ENCODE measurements at regions not wholly inside any gene's neighbourhood (a gene's known extent, or its start where the extent isn't known, plus 50 kb on each side); places are given as distances from the start of the nearest gene placed in this dataset.
"Not testable (repeated sequence)": the region's sequence is repeated elsewhere in the genome, so short reads cannot be mapped to it uniquely, and the experiment has no call there.

DNA sequence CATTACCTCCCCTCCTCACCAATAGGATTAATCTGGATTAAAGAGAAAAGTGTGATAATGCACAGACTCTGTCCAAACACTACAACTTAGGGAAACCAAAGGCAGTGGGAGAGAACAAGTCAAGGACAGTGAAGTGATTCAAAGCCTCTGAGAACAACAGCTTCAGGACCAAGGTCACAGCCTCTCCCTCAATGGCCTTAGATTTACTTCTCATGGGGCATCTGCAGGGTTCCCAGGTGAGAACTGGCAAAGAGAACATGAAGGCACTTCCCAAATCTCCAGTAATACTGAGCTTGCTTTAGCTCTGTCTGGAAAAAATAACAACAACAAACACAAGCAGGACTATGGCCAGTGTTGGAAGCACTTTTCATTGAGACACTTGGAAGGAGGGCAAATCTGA is 99.8 kb upstream of the GOLGA6L22 start:
- not testable (repeated sequence) for H3K9me3 Mint-ChIP-seq; DNase-seq (ENCODE audit: low spot score in 2 of 2); H3K36me3 Mint-ChIP-seq; H3K27ac Mint-ChIP-seq; ATAC-seq; H3K4me3 Mint-ChIP-seq; H3K4me1 Mint-ChIP-seq

DNA sequence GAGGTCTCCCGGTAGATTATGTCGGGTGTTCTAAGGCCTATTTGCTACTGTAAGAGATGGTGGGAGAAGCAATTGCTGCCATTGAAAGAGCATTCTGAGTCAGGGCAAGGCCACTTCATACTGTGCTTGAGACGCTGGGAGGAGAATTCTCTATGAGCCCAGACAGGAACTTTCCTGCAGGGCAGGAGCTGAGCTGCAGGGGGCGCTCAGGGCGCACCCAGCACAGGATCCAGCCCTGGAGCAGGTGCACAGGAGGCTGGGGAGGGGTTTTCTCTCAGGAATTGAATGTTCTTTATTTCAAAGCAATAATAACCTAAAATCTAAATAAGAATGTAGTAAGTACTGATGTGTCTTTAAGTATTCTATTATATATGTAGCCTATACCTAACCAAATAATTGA is 99.1 kb upstream of the GOLGA6L22 start:
- H3K36me3 Mint-ChIP-seq; H3K4me3 Mint-ChIP-seq; DNase-seq (ENCODE audit: low spot score in 2 of 2); H3K4me1 Mint-ChIP-seq; H3K27ac Mint-ChIP-seq; H3K9me3 Mint-ChIP-seq: not testable (repeated sequence)
- ATAC-seq, result peak; percentile 91

DNA sequence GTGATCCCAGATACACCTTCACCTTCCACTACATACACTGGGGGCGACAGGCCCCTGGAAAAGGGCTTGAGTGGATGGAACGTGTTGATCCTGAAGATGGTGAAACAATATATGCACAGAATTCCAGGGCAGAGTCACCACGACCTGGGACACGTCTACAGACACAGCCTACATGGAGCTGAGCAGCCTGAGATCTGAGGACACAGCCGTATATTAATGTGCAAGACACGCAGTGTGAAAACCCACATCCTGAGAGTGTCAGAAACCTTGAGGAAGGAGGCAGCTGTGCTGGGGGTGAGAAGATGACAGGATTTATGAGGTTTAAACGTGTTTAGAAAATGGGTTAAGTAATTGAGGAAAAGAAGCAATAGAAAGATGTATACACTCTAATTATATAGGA is 98.0 kb upstream of the GOLGA6L22 start:
- not testable (repeated sequence) for DNase-seq (ENCODE audit: low spot score in 2 of 2); H3K27ac Mint-ChIP-seq; H3K9me3 Mint-ChIP-seq; H3K4me1 Mint-ChIP-seq; H3K4me3 Mint-ChIP-seq; H3K36me3 Mint-ChIP-seq
- peak; percentile 72 for ATAC-seq

DNA sequence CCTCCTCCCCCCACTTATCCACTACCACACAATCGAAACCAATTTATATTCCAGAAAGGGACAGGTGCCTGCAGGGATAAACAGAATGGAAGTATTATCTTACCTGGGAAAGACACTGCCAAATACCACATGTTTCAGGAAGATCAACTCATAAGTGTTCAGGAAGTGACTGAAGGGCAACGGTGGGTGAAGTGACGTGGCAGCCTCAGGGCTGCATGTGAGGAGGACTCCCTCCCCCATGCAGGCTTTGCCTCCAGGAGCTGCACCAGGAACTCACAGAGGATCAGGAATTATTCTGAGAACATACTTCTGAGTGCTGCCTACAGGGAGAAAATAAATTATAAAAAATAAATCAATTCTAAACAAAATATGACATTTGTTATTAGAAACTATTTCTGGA is 96.2 kb upstream of the GOLGA6L22 start:
- H3K4me1 Mint-ChIP-seq; H3K36me3 Mint-ChIP-seq; H3K4me3 Mint-ChIP-seq; H3K9me3 Mint-ChIP-seq; H3K27ac Mint-ChIP-seq; DNase-seq (ENCODE audit: low spot score in 2 of 2): not testable (repeated sequence)
- peak; percentile 56 for ATAC-seq

DNA sequence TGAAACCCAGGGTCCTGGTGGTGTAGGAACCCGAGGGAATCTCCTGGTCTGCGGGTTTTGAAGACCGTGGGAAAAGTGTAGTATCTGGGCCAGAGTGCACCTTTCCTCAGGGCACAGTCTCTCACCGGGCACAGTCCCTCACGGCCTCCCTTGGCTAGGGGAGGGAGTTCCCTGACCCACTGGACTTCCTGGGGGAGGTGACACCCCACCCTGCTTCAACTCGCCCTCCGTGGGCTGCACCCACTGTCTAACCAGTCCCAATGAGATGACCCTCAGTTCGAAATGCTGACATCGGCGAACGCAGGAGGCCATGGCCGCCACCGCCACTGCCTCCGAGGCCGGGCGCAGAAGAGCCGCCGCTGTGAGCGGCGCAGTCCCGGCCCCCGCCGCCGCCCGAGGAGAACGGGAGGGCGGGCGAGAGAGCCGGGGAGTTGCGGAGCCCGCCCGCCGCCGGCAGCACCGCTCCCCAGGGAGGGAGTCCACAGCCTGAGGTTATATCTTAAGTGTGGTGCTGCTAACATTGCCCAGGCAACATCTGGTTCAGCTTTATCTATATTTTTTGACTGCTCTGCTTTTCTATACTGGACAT is 87.4 kb upstream of the GOLGA6L22 start:
- H3K36me3 Mint-ChIP-seq; H3K4me3 Mint-ChIP-seq; ATAC-seq; H3K9me3 Mint-ChIP-seq; DNase-seq (ENCODE audit: low spot score in 2 of 2); H3K4me1 Mint-ChIP-seq; H3K27ac Mint-ChIP-seq: not testable (repeated sequence)

DNA sequence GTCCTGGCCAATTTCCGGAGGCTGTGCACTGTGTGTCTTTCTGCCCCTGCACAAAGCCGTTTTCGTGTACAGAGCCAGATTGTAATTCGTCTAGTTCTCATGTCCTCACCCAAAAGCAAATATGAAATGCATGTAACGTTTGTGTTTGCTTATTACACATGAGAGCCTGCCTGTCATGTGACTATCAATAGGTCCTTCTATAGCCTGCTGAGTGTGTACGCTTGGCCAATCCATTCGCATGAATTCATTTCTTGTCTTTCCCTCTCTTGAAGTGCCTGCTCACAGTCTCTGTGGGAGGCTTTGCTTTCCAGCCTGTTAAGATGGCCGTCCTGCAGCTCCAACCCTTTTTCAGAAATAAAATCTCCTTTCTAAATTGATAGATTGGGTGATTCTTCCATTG is 84.2 kb upstream of the GOLGA6L22 start:
- H3K9me3 Mint-ChIP-seq; ATAC-seq; H3K27ac Mint-ChIP-seq; DNase-seq (ENCODE audit: low spot score in 2 of 2); H3K4me1 Mint-ChIP-seq; H3K4me3 Mint-ChIP-seq; H3K36me3 Mint-ChIP-seq: not testable (repeated sequence)

DNA sequence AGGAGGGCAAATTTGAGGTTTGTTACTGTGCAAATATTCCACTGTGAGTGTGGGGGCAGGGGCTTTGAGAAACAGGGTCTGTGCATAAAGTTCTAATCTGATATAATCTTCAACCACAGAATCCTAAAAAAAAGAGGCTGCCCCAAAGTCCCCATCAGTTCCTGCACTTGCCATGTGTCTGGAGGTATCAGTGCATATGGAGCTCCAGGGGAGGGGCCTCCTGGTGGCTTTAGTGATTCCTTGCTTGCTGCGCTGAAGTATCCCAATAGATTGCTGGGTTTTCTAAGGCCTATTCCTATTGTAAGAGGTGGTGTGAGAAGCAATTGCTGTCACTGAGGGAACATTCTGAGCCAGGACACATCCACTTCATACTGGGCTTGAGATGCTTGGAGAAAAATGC is 82.9 kb upstream of the GOLGA6L22 start:
- not testable (repeated sequence) for H3K4me3 Mint-ChIP-seq; DNase-seq (ENCODE audit: low spot score in 2 of 2); ATAC-seq; H3K9me3 Mint-ChIP-seq; H3K27ac Mint-ChIP-seq; H3K4me1 Mint-ChIP-seq; H3K36me3 Mint-ChIP-seq

DNA sequence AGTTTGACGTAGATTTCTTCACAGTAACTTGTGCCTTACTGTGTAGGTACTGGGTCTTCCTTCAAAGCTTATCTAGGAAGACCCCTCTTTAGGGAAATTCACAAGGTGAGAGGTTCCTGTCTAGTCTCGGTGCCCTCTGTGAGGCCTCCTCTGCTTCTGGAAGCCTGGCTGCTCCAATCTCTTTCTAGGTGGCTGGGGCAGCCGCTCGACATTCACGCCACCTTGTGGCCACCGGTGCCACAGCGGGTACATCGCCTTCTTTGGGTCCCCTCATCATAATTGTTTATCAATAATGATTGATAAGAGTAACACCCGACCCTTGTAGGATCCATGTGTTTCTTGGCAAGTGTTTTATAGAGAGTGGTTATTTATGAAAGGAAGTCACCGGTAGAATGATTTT is 80.8 kb upstream of the GOLGA6L22 start:
- peak; percentile 75 for ATAC-seq
- not testable (repeated sequence) for DNase-seq (ENCODE audit: low spot score in 2 of 2); H3K9me3 Mint-ChIP-seq; H3K4me3 Mint-ChIP-seq; H3K36me3 Mint-ChIP-seq; H3K27ac Mint-ChIP-seq; H3K4me1 Mint-ChIP-seq

DNA sequence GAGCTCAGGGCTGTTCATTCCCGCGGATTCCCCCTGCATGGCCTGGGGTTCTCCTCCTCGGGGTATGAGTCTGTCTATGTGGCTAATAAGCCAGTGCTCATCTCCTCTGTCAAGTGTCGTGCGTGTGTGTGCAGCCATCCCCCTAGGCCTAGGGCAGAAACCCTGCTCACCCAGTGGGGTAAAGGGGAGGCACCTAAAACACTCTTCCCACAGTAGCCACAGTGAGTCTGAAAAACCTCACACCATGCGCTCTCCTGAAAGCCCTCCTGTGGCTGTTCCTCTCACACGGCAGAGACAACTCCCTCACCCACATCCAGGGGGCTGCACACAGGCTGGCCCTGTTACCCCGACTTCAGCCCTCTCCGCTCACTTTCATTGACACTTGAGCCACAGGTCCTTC is 71.0 kb upstream of the GOLGA6L22 start:
- not testable (repeated sequence) for ATAC-seq; H3K4me1 Mint-ChIP-seq; H3K36me3 Mint-ChIP-seq; H3K27ac Mint-ChIP-seq; H3K4me3 Mint-ChIP-seq; DNase-seq (ENCODE audit: low spot score in 2 of 2); H3K9me3 Mint-ChIP-seq

DNA sequence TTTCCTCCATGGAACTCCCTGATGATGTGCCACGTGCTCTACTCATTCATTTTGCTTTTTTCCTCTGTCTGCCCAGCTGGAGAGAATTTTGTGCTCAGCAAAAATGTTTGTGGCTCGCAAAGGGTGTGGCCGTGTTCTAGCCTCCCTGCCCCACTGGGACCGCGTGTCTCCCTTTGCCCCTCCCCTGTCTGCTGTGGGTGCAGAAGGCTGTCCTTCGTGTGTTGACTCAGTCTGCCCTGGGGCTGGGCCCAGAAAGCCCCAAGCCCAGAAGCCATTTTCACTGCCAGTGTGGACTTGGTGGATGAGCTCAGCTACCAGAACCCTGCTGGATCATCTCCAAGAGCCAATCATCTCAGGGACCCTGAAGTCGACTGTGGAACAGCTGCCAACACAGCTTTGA is 70.3 kb upstream of the GOLGA6L22 start:
- ATAC-seq, result peak; percentile 44
- not testable (repeated sequence) for H3K27ac Mint-ChIP-seq; H3K4me3 Mint-ChIP-seq; H3K36me3 Mint-ChIP-seq; DNase-seq (ENCODE audit: low spot score in 2 of 2); H3K4me1 Mint-ChIP-seq; H3K9me3 Mint-ChIP-seq

DNA sequence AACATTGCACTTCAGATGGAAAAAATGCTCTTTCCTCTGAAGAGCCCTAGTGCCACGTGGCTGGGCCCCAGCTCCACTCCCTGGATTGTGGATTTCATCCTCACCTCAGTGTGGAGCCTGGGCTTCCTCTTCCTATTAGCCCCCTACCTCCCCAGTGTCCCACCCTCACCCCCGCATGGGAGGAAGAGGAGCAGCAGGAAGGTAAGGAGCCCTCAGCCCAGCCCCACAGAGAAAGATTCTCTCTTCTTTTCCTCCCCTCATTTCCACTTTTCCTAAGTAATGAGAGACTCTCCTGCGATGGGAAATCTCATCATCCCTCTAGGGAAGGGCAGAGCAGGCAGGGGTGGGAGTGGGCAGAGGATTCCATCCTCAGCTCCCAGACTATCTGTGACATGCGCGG is 57.5 kb upstream of the GOLGA6L22 start:
- not testable (repeated sequence) for H3K4me3 Mint-ChIP-seq; H3K4me1 Mint-ChIP-seq; DNase-seq (ENCODE audit: low spot score in 2 of 2); H3K9me3 Mint-ChIP-seq; H3K27ac Mint-ChIP-seq; H3K36me3 Mint-ChIP-seq
- peak; percentile 11 for ATAC-seq

DNA sequence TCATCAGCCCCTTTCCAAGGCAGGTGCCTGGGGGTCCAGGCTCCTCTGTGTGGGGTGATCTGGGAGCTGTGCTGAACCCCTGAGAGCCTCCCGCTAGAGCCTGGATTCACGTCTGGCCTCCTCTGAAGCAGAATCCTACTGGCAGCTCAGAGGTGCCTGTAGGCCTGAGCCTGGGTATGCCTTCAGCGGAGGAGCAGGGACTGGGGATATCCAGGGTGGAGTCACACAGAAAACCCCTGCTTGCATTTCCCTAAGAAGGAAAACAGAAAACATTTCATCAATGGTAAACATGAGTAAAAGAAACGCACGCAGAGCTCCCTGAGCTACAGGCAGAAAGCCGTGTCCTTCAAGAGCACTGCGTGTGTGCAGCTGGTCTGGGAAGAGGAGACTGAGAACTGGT is 57.0 kb upstream of the GOLGA6L22 start:
- H3K36me3 Mint-ChIP-seq; H3K4me1 Mint-ChIP-seq; H3K27ac Mint-ChIP-seq; DNase-seq (ENCODE audit: low spot score in 2 of 2); H3K4me3 Mint-ChIP-seq; H3K9me3 Mint-ChIP-seq: not testable (repeated sequence)
- peak; percentile 22 for ATAC-seq

DNA sequence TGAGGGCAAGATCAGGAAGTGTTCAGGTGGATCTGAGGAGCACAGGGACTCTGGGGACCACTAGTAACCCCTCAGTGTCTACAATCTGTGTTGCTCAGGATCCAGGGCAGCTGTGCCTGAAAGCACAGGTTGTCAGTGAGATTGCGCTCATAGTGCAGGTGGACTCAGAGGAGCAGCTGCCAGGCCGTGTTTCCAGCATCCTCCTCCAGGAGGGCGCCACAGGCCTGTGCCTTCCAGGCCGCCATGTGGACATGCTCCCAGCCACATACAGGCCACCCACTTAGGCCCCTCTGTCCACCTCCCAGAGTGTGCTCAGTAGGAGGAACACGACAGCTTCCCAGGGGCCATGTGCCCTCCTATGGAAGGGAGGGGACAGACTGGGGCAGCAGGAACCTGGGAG is 52.9 kb upstream of the GOLGA6L22 start:
- H3K9me3 Mint-ChIP-seq; H3K4me1 Mint-ChIP-seq; H3K36me3 Mint-ChIP-seq; ATAC-seq; DNase-seq (ENCODE audit: low spot score in 2 of 2); H3K27ac Mint-ChIP-seq; H3K4me3 Mint-ChIP-seq: not testable (repeated sequence)
